ENCODE measurements at regions not wholly inside any gene's neighbourhood (a gene's known extent, or its start where the extent isn't known, plus 50 kb on each side); places are given as distances from the start of the nearest gene placed in this dataset.

DNA sequence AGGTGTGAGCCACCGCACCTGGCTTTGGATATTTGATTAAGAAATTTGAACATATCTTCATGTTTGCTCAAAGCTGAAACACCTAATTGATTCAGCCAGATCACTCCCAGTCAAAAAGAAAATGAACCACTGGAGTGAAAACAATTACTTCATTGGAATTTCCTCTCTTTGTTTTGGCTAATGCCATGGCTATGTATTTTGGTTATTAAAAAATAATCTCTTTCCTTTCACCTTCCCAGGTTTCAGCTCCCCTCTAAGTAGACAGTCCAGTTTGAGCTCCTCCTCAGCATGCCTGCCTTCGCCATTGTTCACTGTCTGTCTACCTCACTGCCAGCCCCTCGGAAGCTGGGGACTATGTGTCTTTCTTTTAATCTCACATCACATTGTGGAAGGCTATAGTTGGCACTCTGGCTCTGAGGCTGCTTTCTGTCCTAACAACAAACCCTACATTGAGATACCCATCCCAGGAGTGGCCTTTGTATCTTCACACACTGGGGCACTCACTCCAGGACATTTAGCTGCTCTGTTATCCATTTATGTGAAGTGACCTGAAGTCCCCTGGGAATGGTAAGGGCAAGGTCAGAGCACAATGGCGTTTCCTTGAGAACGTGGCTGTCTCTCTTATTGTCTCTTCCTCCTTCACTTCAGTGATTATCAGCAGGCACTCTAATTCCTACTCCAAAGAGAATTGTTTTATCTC lies 764.0 kb upstream of the CITED2 start:
- DNase-seq = no peak
- Mint-ChIP-seq H3K36me3 (ENCODE audit: low read depth) (peaks cover 17% of the 10 kb centered on the region), H3K27ac (no peak overlapping the region), H3K4me1 (ENCODE audit: low read depth) (peaks cover 7% of the 10 kb centered on the region), H3K4me3 (no peak overlapping the region), H3K27me3 (ENCODE audit: insufficient read depth) (no peaks in the 10 kb centered on the region; the same call in 1 of the 2 replicates), H3K9me3 (peaks cover 16% of the 10 kb centered on the region)
- TF ChIP-seq, protein P1, sequence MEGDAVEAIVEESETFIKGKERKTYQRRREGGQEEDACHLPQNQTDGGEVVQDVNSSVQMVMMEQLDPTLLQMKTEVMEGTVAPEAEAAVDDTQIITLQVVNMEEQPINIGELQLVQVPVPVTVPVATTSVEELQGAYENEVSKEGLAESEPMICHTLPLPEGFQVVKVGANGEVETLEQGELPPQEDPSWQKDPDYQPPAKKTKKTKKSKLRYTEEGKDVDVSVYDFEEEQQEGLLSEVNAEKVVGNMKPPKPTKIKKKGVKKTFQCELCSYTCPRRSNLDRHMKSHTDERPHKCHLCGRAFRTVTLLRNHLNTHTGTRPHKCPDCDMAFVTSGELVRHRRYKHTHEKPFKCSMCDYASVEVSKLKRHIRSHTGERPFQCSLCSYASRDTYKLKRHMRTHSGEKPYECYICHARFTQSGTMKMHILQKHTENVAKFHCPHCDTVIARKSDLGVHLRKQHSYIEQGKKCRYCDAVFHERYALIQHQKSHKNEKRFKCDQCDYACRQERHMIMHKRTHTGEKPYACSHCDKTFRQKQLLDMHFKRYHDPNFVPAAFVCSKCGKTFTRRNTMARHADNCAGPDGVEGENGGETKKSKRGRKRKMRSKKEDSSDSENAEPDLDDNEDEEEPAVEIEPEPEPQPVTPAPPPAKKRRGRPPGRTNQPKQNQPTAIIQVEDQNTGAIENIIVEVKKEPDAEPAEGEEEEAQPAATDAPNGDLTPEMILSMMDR (IDR thresholded peaks at IDR 0.05) = no peak

DNA sequence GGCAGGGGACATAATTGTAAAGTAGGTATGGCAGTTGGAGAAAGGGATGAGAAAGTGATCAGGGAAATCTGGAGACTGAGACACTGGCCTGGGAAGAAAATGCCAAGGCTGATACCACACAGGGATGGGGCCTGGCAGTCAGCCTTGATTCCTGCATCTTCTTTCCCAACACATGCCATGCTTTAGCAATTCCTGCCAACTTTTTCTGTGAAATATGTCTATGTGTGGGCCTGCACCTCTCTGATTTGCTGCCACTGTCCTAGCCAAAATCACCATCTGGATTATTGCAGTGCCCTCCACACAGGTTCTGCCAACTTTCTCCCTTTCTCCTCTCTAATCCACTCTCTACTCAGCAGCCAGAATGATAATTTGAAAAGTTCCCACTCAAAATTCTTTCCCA lies 759.8 kb upstream of the CITED2 start:
- TF ChIP-seq, protein P1 (IDR thresholded peaks at IDR 0.05) = no peak
- H3K4me1 Mint-ChIP-seq (ENCODE audit: low read depth) = peaks cover 7% of the 10 kb centered on the region
- no peak overlapping the region for H3K4me3 Mint-ChIP-seq
- H3K36me3 Mint-ChIP-seq (ENCODE audit: low read depth) = peaks cover 39% of the 10 kb centered on the region
- no peak for DNase-seq
- no peak overlapping the region for H3K27ac Mint-ChIP-seq
- H3K27me3 Mint-ChIP-seq (ENCODE audit: insufficient read depth) = no peaks in the 10 kb centered on the region; the same call in 1 of the 2 replicates
- peaks cover 27% of the 10 kb centered on the region for H3K9me3 Mint-ChIP-seq

DNA sequence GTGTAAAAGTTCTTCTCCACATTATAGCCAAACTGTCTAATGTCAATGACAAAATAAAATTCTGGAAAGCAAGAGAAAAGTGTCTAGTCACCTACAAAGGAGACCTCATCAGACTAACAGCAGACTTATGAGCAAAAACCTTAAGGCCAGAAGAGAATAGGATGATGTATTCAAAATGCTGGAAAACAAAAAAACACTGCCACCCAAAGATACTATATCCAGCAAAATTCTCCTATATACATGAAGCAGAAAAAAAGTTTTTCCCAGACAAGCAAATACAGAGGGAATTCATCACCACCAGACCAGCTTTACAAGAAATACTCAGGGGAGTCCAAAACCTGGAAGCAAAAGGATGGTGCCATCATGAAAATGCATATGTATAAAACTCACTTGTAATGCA lies 755.6 kb upstream of the CITED2 start:
- Mint-ChIP-seq H3K4me1 (ENCODE audit: low read depth) (peaks cover 6% of the 10 kb centered on the region; the same call in 1 of the 2 replicates), H3K27ac (no peak overlapping the region), H3K4me3 (no peak overlapping the region), H3K36me3 (ENCODE audit: low read depth) (peaks cover 51% of the 10 kb centered on the region), H3K9me3 (peaks cover 27% of the 10 kb centered on the region), H3K27me3 (ENCODE audit: insufficient read depth) (no peaks in the 10 kb centered on the region; the same call in 1 of the 2 replicates)
- TF ChIP-seq, protein P1 (IDR thresholded peaks at IDR 0.05) = no peak
- DNase-seq = no peak

DNA sequence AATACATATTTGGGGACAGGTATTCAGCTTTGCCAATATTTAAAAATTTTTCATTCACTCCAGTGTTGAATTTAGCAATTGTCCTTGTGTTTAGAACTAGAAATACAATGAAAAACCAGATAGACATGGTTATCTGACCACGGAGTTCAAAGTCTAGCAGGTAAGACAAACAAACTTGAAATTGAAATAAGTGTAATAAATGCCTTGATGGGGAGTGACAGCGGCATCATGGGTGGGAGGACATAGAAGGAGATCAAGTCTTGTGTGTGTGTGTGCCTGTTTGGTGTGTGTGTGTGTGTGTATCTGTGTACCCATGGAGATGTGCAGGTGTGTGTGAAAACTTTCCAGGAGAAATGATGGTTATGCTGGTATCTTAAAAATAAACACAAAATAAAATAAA lies 750.0 kb upstream of the CITED2 start:
- TF ChIP-seq, protein P1 (IDR thresholded peaks at IDR 0.05) = no peak
- peaks cover 16% of the 10 kb centered on the region for H3K9me3 Mint-ChIP-seq
- no peaks in the 10 kb centered on the region; the same call in 1 of the 2 replicates for H3K27me3 Mint-ChIP-seq (ENCODE audit: insufficient read depth)
- no peak overlapping the region for H3K27ac Mint-ChIP-seq
- H3K4me1 Mint-ChIP-seq (ENCODE audit: low read depth) = peaks cover 12% of the 10 kb centered on the region
- H3K4me3 Mint-ChIP-seq = no peak overlapping the region
- peaks cover 28% of the 10 kb centered on the region for H3K36me3 Mint-ChIP-seq (ENCODE audit: low read depth)
- no peak for DNase-seq

DNA sequence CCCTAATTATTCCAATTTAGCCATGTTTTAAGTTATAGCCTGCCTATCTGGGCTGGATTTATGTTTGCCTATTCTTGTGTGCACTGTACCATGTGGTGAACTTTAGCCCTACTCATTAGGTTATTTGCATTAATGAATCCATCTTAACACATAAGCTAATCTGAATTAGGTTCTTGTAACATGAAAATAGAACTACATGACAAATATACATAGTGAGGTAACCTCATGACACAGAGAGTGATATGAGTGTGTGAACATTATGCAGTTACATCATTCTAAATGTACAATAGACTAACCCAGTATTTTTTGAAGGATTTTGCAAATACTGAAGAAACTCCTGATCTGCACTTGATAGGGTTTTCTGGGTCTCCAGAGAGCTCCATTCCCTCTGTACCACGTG lies 733.7 kb upstream of the CITED2 start:
- H3K36me3 Mint-ChIP-seq (ENCODE audit: low read depth) = peaks cover 5% of the 10 kb centered on the region
- no peak overlapping the region for H3K27ac Mint-ChIP-seq
- no peak overlapping the region for H3K4me3 Mint-ChIP-seq
- TF ChIP-seq, protein P1 (IDR thresholded peaks at IDR 0.05) = no peak
- no peaks in the 10 kb centered on the region for H3K9me3 Mint-ChIP-seq
- DNase-seq = no peak
- no peaks in the 10 kb centered on the region for H3K27me3 Mint-ChIP-seq (ENCODE audit: insufficient read depth)
- peaks cover 18% of the 10 kb centered on the region for H3K4me1 Mint-ChIP-seq (ENCODE audit: low read depth)

All from HFFc6 (cell line).